Naive B cell (primary cell): ENCODE measurements at regions not wholly inside any gene's neighbourhood (a gene's known extent, or its start where the extent isn't known, plus 50 kb on each side); places are given as distances from the start of the nearest gene placed in this dataset.
A peak's percentile ranks its signal among the peaks of the same experiment; 100 is the strongest.

ENCODE experiments used
- ATAC-seq, 2 donors: fragments of 150-1000 bp; cut with Tn5 transposase; 2 replicates each; pipeline ENCODE4 v1.10.0; 2021; ENCODE audit warnings: low read depth in 2 of 2, mild to moderate bottlenecking in 2 of 2, moderate library complexity in 2 of 2
- DNase-seq: peaks from one replicate; pipeline ENCODE4 v3.0.0; 2022
- H3K27ac Mint-ChIP-seq, 6 donors: one replicate each; pipeline ENCODE4 v1.8.0; 2020 to 2022; ENCODE audit warnings: mild to moderate bottlenecking in 6 of 6, mixed read lengths in 6 of 6, moderate library complexity in 5 of 6, inconsistent platforms in 2 of 6
- H3K27me3 Mint-ChIP-seq, 3 donors: one replicate each; pipeline ENCODE4 v1.8.0; 2021 to 2022; ENCODE audit warnings: mixed read lengths in 3 of 3, mild to moderate bottlenecking in 1 of 3
- H3K36me3 Mint-ChIP-seq, 2 donors: one replicate each; pipeline ENCODE4 v1.8.0; 2020 to 2022; ENCODE audit warnings: mixed read lengths in 2 of 2, inconsistent platforms in 1 of 2, mild to moderate bottlenecking in 1 of 2
- H3K4me1 Mint-ChIP-seq, 3 donors: one replicate each; pipeline ENCODE4 v1.8.0; 2020 to 2022; ENCODE audit warnings: mixed read lengths in 3 of 3, inconsistent platforms in 1 of 3, mild to moderate bottlenecking in 1 of 3, moderate library complexity in 1 of 3
- H3K4me3 Mint-ChIP-seq, 8 donors: one replicate each; pipeline ENCODE4 v1.8.0; 2020 to 2022; ENCODE audit warnings: mild to moderate bottlenecking in 8 of 8, mixed read lengths in 8 of 8, moderate library complexity in 8 of 8, inconsistent platforms in 2 of 8
- H3K9me3 Mint-ChIP-seq, 7 donors: one replicate each; pipeline ENCODE4 v1.8.0; 2020 to 2022; ENCODE audit warnings: mixed read lengths in 7 of 7, mild to moderate bottlenecking in 5 of 7, inconsistent platforms in 2 of 7, moderate library complexity in 1 of 7

DNA sequence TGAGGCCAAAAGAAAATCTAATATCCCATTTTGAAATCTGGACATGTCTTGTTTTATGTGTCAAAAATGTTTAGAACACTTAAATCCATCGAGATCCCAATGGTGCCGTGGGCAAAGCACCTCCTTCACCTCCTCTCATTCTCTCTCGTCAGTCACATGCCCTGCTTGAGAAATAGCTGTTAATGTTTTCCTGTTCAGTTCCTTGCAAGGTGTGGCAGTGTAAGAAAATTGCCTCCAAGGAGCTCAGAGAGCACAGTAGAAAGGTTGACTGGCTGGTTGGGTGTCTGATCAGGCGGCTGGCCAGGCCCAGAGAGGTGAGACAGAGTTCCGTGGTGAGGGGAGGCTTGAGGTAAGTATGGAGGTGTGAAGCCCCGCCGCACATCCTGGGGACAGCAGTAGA is 210.2 kb downstream of the TSN start:
- ATAC-seq, result no peak
- H3K4me1 Mint-ChIP-seq, result no peaks in the 10 kb centered on the region
- H3K9me3 Mint-ChIP-seq, result peaks cover 0 to 6% (median 0%) of the 10 kb centered on the region in 7 donors
- H3K4me3 Mint-ChIP-seq, result no peak overlapping the region
- no peak overlapping the region for H3K27ac Mint-ChIP-seq
- H3K36me3 Mint-ChIP-seq, result no peaks in the 10 kb centered on the region
- peaks cover 8 to 20% (median 16%) of the 10 kb centered on the region in 3 donors for H3K27me3 Mint-ChIP-seq
- no peak for DNase-seq

DNA sequence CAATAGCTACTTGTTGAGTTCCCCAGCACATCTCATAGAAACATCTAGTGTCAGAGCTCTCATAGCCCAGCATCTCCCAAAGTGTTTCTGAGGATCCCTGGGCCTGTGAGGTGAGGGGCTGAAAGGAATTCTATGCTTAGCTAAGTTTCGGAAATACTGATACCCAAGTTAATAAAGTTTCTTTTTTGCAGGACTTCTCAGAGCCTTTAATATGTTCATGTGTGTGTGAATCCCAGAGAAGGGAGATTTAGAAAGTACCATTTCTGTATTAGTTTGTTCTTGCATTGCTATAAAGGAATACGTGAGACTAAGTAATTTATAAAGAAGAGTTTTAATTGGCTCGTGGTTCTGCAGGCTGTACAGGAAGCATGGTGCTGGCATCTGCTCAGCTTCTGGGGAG is 211.2 kb downstream of the TSN start:
- no peaks in the 10 kb centered on the region for H3K36me3 Mint-ChIP-seq
- peaks cover 8 to 26% (median 16%) of the 10 kb centered on the region in 3 donors for H3K27me3 Mint-ChIP-seq
- no peak overlapping the region for H3K4me3 Mint-ChIP-seq
- DNase-seq (no peak), ATAC-seq (no peak)
- H3K4me1 Mint-ChIP-seq, result no peaks in the 10 kb centered on the region
- no peak overlapping the region for H3K27ac Mint-ChIP-seq
- peaks cover 0 to 6% (median 0%) of the 10 kb centered on the region in 7 donors for H3K9me3 Mint-ChIP-seq

DNA sequence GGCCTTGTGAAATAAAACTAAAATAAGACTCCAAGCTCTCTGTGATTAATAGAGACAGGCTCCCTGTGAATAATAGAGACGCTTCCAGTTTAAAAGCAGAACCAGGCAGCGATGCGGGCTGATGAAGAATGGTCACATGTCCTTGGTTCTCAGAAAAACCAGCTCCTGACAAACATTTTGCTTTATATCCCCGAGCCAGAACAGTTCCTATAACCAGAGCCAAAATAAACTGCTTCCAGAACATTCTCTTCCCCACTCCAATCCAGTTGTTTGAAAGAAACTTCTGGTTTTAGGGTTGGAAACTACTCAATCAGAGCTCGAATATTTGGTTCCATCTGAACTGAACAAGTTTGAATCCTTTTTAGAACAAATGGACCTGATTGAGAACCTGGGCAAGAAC is 213.7 kb downstream of the TSN start:
- DNase-seq, result no peak
- Mint-ChIP-seq H3K9me3 (peaks cover 0 to 6% (median 0%) of the 10 kb centered on the region in 7 donors), H3K36me3 (no peaks in the 10 kb centered on the region), H3K4me1 (no peaks in the 10 kb centered on the region), H3K27me3 (peaks cover 6 to 29% (median 16%) of the 10 kb centered on the region in 3 donors), H3K27ac (no peak overlapping the region), H3K4me3 (no peak overlapping the region)
- ATAC-seq, result no peak

DNA sequence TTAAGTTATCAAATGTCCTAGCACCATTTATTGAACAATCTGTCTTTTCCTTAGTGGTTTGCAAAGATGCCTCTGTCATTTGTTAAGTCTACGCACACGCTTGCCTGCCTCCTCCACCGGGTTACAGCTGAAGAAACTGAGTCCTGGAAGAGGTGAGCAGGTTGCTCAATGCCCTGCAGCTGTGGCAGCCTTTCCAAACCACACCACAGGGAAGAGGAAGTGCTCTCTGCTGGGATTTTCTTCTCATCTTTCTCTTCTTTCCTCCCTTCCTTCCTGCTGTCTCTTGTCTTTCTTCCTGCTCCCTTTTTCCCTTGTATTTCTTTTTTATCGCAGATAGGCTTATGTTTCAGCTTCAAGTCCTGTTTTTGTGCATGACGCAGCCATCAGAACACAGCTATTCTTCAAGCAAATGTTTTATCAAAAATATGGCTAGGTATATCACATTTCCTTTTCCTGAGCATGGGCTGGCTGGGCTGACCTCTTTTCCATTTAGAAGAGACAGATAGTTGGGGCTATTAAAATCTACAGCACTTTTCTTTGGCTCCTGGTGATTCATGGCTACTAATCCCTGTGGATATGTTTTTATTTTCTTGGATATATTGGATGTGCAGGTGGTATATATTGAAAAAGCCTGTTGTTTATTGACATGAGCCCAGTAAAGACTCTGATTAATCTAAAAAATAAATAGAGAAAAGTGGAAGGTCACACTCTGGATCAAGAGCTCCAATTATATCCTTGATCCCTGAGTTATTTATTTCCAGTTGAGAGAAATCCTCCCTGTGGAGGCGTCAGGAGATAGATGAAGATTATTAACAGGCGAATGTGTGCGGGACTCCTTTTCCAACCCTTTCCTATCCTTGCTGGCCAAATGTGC is 214.6 kb downstream of the TSN start:
- no peak for DNase-seq

DNA sequence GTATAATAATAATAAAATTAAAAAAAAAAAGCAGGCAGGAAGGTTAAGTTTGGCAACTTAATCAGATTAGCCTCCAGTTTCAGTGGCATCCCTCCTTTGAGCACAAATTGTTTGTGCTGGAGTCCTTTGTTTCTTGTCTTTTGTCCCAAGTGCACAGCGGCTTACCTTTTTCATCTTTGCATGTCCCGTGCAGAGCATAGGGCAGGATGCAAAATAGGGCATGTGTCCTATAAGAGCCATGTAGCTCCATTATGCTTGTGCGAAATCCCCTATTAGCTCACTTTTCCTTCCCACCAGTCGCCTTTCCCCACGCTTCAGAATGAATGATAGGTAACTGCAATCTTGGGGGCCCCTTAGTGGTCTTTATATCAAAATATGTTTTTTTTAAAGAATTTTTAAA is 216.8 kb downstream of the TSN start:
- no peaks in the 10 kb centered on the region for H3K36me3 Mint-ChIP-seq
- no peak overlapping the region for H3K4me3 Mint-ChIP-seq
- peaks cover 8 to 16% (median 12%) of the 10 kb centered on the region in 3 donors for H3K4me1 Mint-ChIP-seq
- H3K9me3 Mint-ChIP-seq, result no peaks in the 10 kb centered on the region
- peaks cover 6 to 17% (median 11%) of the 10 kb centered on the region in 3 donors for H3K27me3 Mint-ChIP-seq
- DNase-seq (no peak), ATAC-seq (no peak)
- H3K27ac Mint-ChIP-seq, result no peak overlapping the region

More for the DNA sequence above, 214.6 kb downstream of the TSN start:
- peaks cover 1 to 7% (median 4%) of the 10 kb centered on the region in 3 donors for H3K4me1 Mint-ChIP-seq
- H3K27ac Mint-ChIP-seq, result no peak overlapping the region
- no peak overlapping the region for H3K4me3 Mint-ChIP-seq
- peaks cover 0 to 6% (median 0%) of the 10 kb centered on the region in 7 donors for H3K9me3 Mint-ChIP-seq
- ATAC-seq, result no peak
- no peaks in the 10 kb centered on the region for H3K36me3 Mint-ChIP-seq
- H3K27me3 Mint-ChIP-seq, result peaks cover 6 to 29% (median 16%) of the 10 kb centered on the region in 3 donors

DNA sequence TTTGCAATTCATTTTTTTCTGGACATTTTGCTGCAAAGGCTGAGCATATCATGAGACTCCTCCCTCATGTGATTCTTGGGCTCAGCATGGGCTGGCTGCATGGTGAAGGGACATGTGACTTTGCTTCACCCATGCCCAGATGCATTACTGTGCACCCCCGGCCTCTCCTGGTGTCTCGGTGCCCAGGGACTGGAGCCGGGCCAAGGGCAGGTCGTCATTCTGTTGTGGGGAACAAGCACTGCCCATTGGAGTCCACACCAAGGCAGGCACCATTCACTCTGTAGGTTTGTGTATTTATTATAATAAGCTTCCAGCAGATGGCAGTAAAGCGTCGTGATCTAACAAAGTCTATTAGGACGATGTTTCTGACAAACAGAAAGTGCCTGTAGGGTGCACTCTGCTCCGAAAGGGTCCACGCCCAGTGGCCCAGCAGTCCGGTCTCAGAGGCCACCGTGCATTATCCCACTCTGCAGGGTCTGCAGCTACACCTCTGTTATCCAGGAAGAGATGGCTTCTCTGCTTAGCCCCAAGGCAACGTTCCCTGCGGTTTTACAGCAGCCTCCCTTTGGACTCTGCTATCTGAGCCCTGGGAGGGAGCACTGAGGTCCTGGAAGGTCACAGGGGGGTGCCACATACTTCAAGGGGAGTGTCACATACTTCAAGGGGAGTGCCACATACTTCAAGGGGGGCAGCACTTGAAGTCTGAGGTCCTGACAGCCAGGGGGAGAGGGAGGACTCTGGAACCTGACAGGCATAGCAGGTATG is 219.6 kb downstream of the TSN start:
- Mint-ChIP-seq H3K9me3 (no peaks in the 10 kb centered on the region), H3K27me3 (peaks cover 3 to 17% (median 6%) of the 10 kb centered on the region in 3 donors), H3K36me3 (no peaks in the 10 kb centered on the region), H3K4me1 (peaks cover 8 to 16% (median 12%) of the 10 kb centered on the region in 3 donors), H3K4me3 (peak overlapping the region in 7 of 8 donors; percentile 51 to 84 (median 68)), H3K27ac (peak overlapping the region in 2 of 6 donors; percentile 19 to 48)
- DNase-seq, result peak; percentile 41
- ATAC-seq, result peak; percentile 72 to 83

DNA sequence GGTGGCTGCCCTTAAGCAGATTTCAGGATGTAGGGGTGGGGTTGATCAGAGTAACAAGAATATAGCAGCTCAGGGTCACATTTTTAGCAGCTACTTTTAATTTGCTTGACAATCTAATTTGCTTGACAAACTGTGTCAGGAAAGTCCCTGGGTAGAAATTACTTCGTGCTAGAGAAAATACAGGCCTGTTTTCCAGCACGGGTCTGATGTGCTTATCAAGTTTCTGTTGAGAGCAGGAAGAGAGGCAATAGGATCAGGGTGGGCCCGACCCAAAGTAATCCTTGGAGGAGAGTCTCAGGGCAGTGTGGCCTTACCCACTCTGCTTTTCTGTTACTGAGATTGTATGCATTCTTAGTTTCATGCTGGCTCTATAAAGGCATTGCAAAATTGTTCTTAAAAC is 221.5 kb downstream of the TSN start:
- no peaks in the 10 kb centered on the region for H3K9me3 Mint-ChIP-seq
- H3K27me3 Mint-ChIP-seq, result peaks cover 0 to 8% (median 6%) of the 10 kb centered on the region in 3 donors
- ATAC-seq (no peak), DNase-seq (no peak)
- H3K27ac Mint-ChIP-seq, result no peak overlapping the region
- peaks cover 8 to 16% (median 12%) of the 10 kb centered on the region in 3 donors for H3K4me1 Mint-ChIP-seq
- no peak overlapping the region for H3K4me3 Mint-ChIP-seq
- no peaks in the 10 kb centered on the region for H3K36me3 Mint-ChIP-seq

DNA sequence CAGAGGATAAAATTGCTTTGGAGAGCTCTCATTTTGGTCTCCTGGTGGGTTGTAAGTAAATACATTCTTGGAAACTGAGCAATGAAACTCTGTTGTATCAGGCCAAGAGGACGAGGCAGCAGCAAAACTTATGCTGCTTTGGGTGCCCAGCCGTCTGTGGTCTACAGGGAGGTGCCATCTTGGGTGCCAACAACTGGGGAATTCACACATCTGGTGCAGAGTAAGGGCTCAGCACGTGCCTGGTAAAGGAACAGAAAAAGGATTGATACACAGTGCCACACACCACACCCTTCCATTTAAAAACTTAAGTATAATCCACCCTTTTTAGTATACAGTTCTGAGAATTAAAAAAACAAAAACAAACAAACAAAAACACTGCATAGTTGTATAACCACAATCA is 221.9 kb downstream of the TSN start:
- Mint-ChIP-seq H3K27me3 (peaks cover 0 to 8% (median 6%) of the 10 kb centered on the region in 3 donors), H3K4me3 (no peak overlapping the region), H3K9me3 (no peaks in the 10 kb centered on the region), H3K4me1 (peaks cover 8 to 16% (median 12%) of the 10 kb centered on the region in 3 donors), H3K27ac (peak overlapping the region in 1 of 6 donors; percentile 25), H3K36me3 (no peaks in the 10 kb centered on the region)
- DNase-seq, result no peak
- ATAC-seq, result no peak

DNA sequence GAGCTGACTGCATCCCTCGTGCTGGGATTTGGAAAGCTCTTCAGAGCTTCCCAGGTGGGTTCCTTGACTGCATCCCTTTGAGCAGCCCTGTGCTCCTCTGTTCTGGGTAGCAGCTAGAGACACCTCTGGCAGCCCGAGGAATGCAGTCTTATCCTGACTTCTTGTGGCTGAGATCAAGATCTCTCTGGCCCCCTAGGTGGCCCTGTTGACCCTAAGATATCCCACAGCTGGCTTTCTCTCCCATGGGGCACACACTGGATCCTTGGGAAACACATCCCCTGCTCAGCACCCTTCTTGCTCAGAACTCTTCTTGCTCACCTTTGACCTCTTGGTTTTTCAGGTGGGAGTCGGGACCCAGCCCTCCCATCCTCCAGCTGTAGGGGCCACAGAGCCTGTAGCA is 237.2 kb downstream of the TSN start:
- H3K27me3 Mint-ChIP-seq, result peaks cover 5 to 15% (median 12%) of the 10 kb centered on the region in 3 donors
- no peak overlapping the region for H3K4me3 Mint-ChIP-seq
- DNase-seq, result no peak
- no peaks in the 10 kb centered on the region for H3K36me3 Mint-ChIP-seq
- no peaks in the 10 kb centered on the region for H3K4me1 Mint-ChIP-seq
- no peak overlapping the region for H3K27ac Mint-ChIP-seq
- no peaks in the 10 kb centered on the region for H3K9me3 Mint-ChIP-seq
- ATAC-seq, result no peak

DNA sequence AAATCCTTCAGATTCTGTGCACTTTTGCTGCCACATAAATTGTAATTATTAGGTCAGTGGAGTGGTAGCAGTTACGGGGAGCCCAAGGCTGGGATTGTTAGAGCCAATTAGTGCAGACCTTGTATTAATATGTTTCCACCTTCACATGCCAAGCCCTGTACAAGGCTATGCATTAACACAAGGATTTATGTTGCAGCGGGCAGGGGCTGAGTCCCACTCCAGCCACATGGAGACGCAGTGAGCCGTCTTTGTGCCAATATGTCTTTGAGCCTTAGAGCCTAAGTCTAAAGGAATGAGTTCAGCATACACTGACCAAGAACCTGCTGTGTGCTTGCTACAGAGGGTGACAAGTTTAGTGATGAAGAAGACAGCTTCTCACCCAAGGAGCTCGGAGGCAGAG is 238.2 kb downstream of the TSN start:
- no peak for ATAC-seq
- Mint-ChIP-seq H3K27me3 (peaks cover 5 to 18% (median 12%) of the 10 kb centered on the region in 3 donors), H3K36me3 (no peaks in the 10 kb centered on the region), H3K9me3 (no peaks in the 10 kb centered on the region), H3K4me3 (no peak overlapping the region), H3K27ac (no peak overlapping the region), H3K4me1 (no peaks in the 10 kb centered on the region)
- no peak for DNase-seq

DNA sequence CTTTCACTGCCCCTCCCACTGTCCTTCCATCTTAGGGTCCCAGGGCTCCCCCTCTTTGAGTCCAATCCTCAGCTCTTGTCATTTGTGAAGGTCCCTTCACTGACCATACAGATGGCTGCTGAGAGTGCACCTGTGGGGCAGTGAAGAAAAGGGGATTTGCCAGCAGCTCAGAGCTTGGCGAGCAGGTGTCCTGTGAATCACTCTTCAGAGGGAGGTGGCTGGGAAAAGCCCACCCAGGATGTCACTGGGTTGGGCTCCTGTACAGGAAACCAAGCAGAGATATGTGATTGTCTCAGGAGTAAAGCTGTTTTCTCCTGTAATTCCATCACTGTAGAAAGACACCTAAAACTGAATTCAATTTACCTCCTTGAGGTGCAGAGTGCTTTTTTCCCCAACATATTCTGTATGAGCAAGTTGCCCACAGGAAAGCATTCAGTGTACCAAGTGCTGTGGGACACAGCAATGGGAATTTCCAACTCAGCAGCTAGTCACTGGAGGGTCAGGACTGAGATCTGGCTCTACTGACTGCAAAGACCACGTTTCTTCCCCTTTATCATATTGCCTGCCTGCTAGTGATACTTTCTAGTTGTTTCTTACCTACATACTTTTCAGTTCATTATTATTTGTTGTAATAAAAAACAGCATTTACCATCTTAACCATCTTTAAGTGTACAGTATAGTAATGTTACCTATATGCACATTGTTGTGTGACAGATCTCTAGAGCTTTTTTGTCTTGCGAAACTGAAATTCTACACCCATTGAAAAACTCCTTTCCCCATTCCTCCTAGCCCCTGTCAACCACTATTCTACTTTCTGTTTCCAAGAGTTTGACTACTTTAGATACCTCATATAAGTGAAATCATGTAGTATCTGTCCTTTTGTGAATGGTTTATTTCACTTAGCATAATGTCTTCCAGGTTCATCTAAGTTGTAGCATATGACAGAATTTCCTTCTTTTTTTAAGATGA is 239.1 kb downstream of the TSN start:
- no peak overlapping the region for H3K4me3 Mint-ChIP-seq
- H3K36me3 Mint-ChIP-seq, result no peaks in the 10 kb centered on the region
- DNase-seq, result no peak
- no peak for ATAC-seq
- peaks cover 5 to 13% (median 12%) of the 10 kb centered on the region in 3 donors for H3K27me3 Mint-ChIP-seq
- H3K27ac Mint-ChIP-seq, result no peak overlapping the region
- H3K9me3 Mint-ChIP-seq, result no peaks in the 10 kb centered on the region
- H3K4me1 Mint-ChIP-seq, result peaks cover 0 to 2% (median 0%) of the 10 kb centered on the region in 3 donors

DNA sequence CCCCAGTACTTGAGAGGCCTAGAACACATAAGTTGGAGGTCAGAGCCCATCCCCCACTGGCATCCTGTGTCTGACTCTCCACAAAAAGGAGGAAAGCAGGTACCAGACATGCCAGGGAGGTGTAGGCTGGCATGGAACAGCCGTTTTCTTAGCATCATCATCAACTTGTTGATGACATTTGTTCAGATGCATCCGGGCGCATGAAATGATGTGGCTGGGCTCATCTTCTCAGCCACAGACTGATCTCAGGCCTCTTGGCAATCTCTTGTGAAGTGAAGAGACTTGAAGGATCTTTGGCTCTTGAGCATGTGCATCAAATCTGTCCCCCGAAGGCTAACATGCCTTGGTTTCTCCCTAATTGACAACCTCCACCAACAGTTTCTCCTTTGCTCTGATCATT is 243.3 kb downstream of the TSN start:
- Mint-ChIP-seq H3K27ac (no peak overlapping the region), H3K9me3 (no peaks in the 10 kb centered on the region), H3K36me3 (no peaks in the 10 kb centered on the region), H3K4me3 (no peak overlapping the region), H3K4me1 (peaks cover 0 to 2% (median 0%) of the 10 kb centered on the region in 3 donors), H3K27me3 (peaks cover 0 to 28% (median 5%) of the 10 kb centered on the region in 3 donors)
- DNase-seq (no peak), ATAC-seq (no peak)

DNA sequence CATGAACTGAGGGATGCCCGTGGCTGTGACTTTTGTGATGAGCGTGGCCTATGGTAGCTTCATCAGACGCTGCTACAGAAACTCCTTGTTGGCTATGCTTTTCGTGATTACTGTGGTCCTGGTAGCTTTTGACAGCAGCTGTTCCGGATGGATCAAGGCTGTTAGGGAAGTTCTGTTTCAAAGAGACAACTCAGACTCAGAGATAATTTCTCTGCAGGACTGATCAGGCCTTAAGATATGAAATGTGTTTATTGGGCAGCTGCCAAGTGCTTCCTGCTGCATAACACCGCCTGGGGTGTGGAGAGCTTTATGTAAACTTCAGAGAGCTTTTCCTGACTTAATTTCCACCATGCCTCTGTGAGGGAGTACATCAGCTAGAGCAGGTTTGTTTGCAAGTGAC is 243.8 kb downstream of the TSN start:
- Mint-ChIP-seq H3K36me3 (no peaks in the 10 kb centered on the region), H3K9me3 (no peaks in the 10 kb centered on the region), H3K27ac (no peak overlapping the region), H3K4me1 (peaks cover 0 to 2% (median 0%) of the 10 kb centered on the region in 3 donors), H3K4me3 (no peak overlapping the region), H3K27me3 (peaks cover 0 to 28% (median 5%) of the 10 kb centered on the region in 3 donors)
- no peak for ATAC-seq
- no peak for DNase-seq
